Liver (tissue), 3 donors: ENCODE measurements at regions not wholly inside any gene's neighbourhood (a gene's known extent, or its start where the extent isn't known, plus 50 kb on each side); places are given as distances from the start of the nearest gene placed in this dataset.

ENCODE experiments used
- CTCF ChIP-seq: fragments of 150-350 bp; IDR thresholded peaks from 2 replicates; pipeline ENCODE4 v1.5.1; 2017; ENCODE audit warnings: improper control_type of control experiment, low read depth, low read length; ENCODE audit not compliant: missing input control
- SP1 ChIP-seq: IDR thresholded peaks from 2 replicates; pipeline ENCODE4 v1.6.1; 2018; ENCODE audit warnings: antibody characterized with exemption, mild to moderate bottlenecking
- TF ChIP-seq, protein P1 (sequence below): IDR thresholded peaks from 2 replicates; pipeline ENCODE4 v1.6.1; 2016; ENCODE audit warnings: antibody characterized with exemption, mild to moderate bottlenecking
- donor health status: healthy.
- donor health status: healthy.

GRCh38 chr5:117496801-117497200 is 922.2 kb upstream of the SEMA6A start:
- TF ChIP-seq CTCF (no peak), SP1 (no peak)
- TF ChIP-seq, protein P1, sequence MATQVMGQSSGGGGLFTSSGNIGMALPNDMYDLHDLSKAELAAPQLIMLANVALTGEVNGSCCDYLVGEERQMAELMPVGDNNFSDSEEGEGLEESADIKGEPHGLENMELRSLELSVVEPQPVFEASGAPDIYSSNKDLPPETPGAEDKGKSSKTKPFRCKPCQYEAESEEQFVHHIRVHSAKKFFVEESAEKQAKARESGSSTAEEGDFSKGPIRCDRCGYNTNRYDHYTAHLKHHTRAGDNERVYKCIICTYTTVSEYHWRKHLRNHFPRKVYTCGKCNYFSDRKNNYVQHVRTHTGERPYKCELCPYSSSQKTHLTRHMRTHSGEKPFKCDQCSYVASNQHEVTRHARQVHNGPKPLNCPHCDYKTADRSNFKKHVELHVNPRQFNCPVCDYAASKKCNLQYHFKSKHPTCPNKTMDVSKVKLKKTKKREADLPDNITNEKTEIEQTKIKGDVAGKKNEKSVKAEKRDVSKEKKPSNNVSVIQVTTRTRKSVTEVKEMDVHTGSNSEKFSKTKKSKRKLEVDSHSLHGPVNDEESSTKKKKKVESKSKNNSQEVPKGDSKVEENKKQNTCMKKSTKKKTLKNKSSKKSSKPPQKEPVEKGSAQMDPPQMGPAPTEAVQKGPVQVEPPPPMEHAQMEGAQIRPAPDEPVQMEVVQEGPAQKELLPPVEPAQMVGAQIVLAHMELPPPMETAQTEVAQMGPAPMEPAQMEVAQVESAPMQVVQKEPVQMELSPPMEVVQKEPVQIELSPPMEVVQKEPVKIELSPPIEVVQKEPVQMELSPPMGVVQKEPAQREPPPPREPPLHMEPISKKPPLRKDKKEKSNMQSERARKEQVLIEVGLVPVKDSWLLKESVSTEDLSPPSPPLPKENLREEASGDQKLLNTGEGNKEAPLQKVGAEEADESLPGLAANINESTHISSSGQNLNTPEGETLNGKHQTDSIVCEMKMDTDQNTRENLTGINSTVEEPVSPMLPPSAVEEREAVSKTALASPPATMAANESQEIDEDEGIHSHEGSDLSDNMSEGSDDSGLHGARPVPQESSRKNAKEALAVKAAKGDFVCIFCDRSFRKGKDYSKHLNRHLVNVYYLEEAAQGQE: no peak
